Stimulated activated naive CD4-positive, alpha-beta T cell treated with Interleukin-2 at 50 U/mL for 16 hours (primary cell): ENCODE measurements at regions not wholly inside any gene's neighbourhood (a gene's known extent, or its start where the extent isn't known, plus 50 kb on each side); places are given as distances from the start of the nearest gene placed in this dataset.
"Not testable (repeated sequence)": the region's sequence is repeated elsewhere in the genome, so short reads cannot be mapped to it uniquely, and the experiment has no call there.

Experiments used
- DNase-seq: peaks from one replicate; lab custom pipeline; 2025; lab: John Stamatoyannopoulos, UW

DNA sequence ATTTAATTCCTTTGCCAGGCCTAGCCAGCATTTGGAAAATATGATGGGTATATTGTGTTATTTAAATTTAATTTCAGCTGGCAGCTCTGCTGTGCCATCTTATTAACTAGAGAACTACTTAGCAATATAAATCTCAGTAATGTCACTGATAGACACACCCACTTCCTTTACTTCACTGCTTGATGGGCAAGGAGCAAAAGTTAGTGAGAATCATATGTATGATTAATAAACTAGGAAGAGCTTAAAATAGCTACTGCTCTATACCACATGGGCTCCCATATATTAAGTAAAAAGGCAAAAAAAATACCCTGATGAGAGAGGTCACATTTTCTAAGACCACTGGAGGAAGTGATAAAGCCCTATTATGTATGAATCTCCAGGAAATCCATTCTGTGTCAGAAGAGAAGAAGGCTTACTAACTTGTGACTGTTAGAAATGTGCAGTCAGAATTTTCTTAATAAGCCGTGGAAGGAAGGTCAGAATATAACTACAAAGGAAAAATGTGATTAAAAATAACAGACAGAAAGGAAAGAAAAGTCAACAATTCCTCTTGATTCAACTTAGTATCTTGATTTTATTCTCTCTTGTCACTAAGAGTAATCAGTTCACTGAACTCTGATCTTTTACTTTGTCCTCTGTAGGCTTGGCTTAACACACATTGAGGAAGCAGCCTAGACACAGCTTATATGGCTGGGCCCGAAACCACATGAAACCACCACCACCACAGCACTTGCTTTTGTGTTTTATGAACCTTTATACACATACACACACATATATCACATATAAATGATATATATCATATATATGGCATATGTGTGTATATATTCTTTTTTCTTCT is 1233.9 kb upstream of the ALCAM start:
- no peak for DNase-seq

DNA sequence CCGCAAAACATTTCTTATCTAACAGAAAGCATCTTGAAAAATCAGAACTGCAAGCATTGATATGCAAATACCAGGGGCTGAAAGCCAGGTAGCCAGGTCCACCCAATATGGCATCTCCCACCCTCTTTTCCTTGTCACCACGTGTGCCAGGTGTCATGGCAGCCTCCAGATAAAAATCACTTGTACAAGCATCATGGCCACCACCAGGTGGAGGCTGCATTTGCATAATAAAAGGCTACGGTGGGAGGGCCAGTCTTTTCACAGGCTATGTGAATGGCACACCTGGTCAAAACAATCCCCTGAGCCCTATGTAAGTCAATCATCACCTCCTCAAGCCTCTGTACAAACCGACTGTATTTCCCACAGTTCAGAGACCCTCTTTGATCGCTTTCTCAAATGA is 1233.1 kb upstream of the ALCAM start:
- no peak for DNase-seq

DNA sequence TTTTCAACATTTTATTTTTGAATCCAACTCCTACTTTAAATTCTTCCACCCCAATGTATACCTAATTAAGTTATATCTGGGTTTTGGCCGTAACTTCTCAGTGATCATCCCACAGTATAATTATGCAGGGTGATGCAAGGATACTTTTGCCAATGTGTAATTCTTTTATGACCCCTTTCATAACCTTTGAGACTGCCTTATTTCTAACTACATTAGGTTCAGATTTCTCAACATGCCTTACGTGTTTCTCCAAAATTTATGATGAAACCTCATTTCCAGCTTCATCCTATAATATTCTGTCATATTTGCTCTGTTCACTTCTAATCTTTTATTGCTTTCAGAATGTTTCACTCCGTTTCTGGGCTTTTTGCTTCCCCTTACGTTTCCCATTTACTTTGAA is 1229.6 kb upstream of the ALCAM start:
- no peak for DNase-seq

DNA sequence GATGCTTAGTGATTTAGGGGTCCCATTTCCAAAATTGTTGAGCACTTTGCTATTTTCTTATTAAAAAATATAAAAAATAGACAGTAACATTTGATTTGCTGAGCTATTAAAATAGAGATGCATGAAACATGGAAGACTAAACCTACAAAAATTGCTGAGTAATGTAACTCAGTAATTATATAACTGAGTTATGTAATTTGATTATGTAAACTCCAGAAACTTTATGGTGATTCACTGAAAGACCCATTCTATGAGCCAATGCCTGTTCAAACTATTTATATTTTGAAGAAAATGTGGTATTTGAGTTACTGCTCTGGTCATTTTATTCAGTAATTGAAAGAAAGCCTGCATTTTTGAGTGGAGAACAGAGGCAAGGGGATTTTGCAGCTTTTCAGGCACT is 1221.5 kb upstream of the ALCAM start:
- DNase-seq, result no peak

DNA sequence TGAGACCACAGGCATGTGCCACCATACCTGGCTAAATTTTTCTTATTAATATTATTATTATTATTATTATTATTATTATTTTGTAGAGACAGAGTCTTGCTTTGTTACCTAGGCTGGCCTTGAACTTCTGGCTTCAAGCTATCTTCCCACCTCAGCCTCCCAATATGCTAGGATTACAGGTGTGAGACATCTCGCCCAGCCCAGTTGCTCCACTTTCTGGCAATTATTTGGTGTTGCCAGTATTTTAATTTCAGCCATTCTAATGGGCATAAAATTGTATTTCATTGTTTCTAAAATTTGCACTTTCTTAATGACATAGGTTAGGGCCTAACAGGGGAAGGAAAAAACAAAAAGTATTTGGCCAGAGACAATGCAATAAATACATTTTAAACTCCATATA is 1217.6 kb upstream of the ALCAM start:
- DNase-seq, result no peak

DNA sequence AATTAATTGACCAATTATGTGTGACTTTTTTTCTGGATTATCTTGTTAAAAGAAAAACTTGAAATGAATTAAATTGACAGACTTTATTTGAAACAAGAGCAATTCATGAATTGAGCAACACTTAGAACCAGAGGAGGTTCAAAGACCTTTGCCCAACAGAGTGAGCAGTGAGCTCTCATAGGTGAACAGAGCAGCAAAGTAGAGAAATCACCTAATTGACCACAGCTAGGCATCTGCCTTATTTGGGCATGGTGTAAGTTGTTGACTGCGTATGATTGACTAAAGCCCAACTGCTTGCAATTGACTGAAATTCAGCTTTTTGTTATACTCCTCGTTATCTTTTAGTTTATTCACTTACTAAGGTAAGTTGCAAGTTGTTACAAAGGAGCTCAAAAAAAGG is 1216.0 kb upstream of the ALCAM start:
- DNase-seq, result no peak

DNA sequence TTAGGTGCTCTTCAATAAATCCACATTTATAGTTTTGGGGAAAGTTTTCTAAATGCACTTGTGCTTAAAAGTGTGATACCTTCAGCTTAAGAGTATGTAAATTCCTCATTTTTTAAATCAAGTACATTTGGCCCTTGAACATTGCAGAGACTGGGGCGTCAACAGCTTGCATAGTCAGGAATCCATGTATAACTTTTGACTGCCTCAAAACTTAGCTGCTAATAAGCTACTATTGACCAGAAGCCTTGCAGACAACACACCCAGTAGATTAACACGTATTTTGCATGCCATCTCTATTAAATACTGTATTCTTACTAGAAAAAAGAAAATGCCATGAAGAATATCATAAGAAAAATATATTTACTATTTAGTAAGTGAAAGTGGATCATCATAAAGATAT is 1211.8 kb upstream of the ALCAM start:
- DNase-seq, result no peak

DNA sequence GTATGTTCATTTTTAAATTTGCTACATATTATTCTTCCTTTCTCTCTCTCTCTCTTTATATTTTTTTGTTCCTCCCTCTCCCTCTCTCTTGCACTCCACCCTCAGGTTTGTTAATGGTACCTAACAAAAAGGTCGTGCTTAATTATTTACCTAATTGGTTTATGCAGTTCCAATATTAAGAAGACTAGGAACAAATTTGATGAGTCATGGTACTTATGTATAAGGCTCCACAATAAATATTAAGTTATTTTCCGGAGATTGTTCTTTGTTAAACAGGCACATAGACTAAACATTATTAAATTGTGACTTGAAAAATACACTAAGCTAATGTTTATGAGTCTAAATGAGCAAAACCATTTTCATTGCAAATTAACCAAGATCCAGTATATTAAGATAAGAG is 1200.8 kb upstream of the ALCAM start:
- no peak for DNase-seq

DNA sequence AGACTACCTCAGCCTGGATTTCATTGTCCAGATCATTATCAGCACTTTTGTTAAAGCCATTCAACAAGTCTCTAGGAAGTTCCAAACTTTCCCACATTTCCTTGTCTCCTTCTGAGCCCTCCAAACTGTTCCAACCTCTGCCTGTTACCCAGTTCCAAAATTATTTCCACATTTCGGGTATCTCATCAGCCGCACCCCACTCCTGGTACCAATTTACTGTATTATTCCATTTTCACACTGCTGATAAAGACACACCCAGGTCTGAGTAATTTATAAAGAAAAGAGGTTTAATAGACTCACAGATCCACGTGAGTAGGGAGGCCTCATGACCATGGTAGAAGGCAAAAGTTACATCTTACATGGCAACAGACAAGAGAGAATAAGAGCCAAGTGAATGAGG is 1198.3 kb upstream of the ALCAM start:
- no peak for DNase-seq

DNA sequence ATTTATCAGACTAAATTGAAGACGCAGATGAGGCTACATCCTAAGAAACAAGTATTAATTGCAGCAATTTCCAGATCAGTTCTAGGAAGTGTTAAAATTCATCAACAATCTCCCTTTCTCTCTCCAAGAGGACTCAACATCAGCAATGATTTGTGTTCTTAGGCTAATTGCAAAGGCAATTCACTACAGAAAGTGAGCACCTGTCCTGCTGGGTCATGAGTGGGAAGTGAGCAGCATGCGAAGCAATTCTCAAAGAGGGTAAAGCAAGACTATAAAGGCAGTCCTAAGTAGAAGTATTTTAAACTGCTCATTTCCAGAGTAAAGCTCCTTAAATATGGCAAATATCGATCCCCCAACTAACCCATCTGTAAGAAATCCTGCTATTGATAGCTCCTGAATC is 1191.0 kb upstream of the ALCAM start:
- DNase-seq, result no peak

DNA sequence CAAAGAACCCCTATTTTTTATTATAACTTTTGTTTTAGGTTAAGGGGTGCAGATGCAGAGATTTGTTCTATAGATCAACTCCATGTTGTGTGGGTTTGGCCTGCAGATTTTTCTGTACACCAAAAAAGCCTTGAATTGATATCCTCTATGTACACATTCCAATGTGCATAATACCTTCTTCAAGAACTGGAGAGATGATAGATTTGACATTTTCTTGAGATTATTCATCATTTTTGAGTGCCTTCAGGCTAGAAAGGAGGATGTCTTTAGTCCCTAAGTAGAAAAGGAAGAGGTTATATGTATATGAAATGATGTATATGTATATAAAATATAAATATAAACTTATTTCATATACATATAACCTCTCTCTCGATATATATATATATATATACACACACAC is 1190.0 kb upstream of the ALCAM start:
- no peak for DNase-seq

DNA sequence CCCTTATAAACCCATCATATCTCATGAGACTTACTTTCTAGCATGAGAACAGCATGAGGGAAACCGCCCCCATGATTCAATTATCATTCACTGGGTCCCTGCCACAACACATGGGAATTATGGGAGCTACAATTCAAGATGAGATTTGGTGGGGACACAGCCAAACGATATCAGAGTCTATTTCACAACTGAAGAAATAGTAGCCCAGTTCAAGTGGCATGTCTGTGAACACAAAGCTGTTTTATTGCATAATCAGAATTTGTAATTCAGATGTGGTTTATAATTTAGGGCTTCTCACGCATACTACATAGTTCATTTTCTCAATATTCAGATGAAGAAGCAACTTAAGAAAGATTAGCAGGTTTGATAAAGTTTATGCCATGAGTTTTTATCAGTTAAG is 1188.0 kb upstream of the ALCAM start:
- DNase-seq, result no peak

DNA sequence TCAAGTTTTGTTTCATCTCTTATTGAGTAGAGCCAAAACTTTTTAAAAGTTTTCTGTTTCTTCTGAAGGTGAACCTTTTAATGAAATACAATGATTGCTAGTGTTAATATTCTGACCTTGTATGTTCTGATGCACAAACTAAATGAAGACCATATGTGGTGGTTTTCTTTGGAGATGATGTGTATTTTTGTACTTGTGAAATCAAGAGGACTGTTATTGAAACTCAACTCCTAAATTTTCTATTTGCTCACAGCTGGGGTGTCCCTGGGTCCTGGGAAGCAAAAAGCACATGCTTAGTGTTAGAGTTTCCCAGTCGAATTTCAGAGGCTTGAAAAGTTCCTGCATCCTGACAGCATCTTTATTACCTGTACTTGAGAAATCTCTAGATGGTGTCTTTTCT is 1185.8 kb upstream of the ALCAM start:
- DNase-seq, result no peak

DNA sequence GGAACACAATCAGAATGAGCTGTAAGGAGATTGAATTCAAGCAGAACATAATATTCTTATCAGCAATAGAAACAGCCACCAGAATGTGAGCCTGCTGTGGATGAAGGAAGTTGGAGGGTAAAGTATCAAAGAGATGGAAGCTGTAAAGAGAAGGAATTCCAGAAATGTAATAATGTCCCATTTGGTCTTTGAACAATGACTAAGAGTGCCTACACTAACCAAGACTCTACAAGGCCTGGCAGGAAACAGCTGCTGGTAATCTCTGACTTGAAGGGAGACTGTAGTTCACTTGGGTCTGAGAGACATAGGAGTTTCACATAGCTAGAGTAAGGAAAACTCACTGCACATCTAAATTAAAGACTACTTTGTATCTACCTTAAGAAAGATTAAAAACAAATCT is 1176.0 kb upstream of the ALCAM start:
- no peak for DNase-seq

DNA sequence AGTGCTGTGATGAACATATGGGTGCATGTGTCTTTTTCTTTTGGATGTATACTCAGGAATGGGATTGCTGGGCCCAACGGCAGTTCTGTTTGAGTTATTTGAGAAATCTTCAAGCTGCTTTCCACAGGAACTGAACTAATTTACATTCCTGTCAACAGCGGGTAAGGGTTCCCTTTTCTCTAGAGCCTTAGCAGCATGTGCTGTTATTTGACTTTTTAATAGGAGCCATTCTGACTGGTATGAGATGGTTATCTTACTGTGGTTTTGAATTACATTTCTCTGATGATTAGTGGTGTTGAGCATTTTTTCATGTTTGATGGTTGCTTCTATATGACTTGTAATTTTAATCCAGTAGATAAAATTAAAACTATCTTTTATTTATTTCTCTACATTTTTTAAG is 1168.6 kb upstream of the ALCAM start:
- no peak for DNase-seq

DNA sequence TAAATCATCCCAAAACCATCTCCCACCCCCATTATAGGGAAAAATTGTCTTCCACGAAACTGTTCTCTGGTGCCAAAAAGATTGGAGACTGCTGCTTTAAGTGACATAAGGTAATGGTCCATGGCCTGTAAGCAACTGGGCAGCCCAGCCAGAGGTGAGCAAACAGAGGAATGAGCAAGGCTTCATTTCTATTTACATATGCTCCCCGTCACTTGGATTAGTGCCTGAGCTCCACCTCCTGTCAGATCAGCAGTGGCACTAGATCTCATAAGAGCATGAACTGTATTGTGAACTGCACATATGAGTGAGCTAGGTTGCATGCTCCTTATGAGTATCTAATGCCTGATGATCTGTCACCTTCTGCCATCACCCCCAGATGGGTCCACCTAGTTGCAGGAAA is 1159.8 kb upstream of the ALCAM start:
- DNase-seq, result no peak

DNA sequence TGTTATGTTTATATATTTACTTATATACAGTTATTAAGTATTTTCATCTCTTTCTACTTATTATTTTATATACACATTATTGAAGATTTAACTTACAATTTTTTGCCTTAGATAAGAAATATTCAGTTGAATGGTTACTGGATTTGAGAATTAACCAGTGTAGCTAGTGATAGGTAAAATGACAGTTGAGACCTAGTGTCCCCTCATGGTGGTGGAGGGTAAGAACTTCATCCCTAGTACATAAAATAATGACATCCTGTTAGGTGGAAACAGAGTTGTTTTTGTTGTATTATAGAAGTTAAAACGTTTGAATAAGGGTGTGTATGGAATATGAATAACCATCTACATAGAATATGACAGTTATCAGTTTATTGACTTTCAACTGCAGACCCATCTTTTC is 1152.4 kb upstream of the ALCAM start:
- DNase-seq, result no peak

DNA sequence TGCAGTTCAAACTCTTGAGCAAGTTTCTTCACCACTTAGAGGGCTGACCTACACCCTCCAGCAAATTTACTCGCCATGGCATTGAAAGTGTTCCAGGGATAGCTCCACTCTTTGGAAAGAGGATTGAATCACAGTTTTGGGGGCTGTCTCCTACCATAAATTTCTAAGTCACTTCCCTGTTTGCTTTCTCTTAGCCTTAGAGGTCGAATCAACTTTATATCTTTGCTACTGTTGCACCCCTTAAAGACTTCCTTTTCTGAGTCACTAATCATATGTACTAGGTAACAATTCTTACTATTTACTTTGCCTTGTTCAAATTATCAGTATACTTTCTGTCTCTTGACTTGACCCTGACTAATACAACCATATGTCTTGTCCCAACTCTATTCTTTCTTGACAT is 1151.8 kb upstream of the ALCAM start:
- DNase-seq, result no peak

DNA sequence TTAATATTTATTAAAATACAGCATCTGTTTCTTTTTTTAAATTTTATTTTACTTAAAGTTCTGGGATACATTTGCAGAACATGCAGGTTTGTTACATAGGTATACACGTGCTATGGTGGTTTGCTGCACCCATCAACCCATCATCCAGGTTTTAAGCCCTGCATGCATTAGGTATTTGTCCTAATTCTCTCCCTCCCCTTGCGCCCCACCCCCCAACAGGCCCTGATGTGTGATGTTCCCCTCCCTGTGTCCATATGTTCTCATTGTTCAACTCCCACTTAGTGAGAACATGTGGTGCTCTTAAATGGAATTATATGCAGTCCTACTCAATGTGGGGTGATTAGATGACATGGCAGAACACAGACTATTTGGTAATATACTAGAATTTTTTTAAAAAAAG is 1147.7 kb upstream of the ALCAM start:
- not testable (repeated sequence) for DNase-seq

DNA sequence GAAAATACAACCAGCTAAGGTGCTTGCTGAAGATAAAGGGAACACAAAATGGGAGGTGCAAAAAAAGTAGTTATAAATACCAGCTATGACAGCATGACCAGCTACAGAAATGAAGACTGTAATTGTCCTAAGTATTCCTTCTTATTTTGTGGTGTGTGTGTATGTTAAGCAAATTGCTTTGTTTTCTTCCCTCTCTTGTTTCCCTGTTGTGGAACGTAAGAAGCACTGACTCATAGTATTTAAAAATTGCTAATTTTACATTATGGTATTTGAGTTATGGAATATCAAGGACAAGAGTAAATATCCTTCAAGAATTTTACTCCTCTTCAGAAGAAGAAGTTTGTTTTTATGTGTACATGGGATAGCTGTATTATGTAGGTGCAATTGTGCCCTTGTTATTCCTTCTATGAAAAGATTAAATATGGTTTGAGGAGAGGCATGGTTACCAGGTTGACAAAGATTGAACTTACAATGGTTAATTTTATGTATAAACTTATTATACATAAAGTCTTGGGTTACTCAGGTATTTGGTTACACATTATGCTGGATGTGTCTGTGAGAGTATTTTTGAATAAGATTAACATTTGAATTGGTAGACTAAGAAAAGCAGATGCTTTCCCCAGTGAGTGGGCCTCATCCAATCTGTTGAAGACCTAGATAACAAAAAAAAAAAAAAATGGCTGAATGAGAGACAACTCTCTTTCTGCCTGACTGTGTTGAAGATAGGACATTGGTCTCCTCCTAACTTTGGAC is 1132.1 kb upstream of the ALCAM start:
- no peak for DNase-seq

DNA sequence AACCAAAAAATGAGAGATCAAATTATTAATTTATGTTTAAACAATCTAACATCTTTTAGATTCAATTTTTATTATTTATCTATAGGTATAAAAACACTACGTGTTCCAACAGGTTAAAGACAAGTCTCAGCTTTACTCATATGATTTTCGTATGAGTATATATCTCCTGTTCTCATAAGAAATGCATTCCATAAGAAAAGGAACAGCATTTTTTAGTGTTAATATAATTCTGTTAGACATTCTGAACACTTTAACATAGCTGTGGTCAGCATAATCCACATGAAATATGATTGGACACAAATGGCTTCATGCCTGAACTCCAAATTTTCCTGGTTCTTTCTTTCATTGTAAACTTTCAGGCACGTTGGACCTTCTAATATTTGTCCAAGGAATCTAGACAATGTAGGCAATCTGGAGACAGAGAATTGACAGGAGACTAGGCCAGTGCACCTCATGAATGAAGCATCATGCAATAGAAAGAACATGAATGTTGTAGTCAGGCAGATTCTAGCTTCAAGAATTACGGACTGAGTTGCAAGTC is 1122.0 kb upstream of the ALCAM start:
- DNase-seq, result no peak

DNA sequence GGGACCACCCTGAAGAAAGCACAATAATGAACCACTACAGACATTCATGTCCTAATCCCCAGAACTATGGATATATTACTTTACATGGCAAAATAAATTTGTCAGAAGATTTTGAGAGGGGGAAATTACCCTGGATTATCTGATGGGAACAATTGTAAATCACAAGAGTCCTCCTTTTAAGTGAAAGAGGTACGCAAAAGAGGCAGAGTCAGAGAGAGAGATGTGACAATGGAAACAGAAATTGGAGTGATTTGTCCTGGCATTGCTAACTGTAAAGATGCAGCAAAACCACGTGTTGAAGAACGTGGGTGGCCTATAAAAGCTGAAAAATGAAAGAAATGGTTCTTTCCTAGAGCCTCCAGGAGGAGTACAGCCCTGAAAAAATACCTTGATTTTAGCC is 1121.4 kb upstream of the ALCAM start:
- no peak for DNase-seq

DNA sequence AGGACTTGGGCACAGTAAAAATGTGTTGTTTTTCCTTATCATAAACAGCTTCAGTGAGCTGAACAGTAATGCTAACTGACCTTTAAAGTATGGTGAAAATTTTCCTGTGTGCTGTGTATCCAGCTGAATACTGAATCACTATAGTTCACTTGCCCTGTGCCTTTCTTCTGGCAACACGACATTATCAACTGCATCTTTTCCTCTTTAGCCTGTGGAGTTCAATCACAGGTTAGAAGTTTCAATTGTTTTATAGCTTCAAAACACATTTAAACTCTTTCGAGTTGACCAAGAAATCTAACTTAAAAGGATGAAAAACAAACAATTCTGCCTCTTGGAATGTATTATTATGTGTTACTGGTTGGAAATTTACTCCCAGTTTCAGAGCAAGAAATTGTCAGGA is 1120.7 kb upstream of the ALCAM start:
- no peak for DNase-seq
